ENCODE measurements at regions not wholly inside any gene's neighbourhood (a gene's known extent, or its start where the extent isn't known, plus 50 kb on each side); places are given as distances from the start of the nearest gene placed in this dataset.
A peak's percentile ranks its signal among the peaks of the same experiment; 100 is the strongest.

DNA sequence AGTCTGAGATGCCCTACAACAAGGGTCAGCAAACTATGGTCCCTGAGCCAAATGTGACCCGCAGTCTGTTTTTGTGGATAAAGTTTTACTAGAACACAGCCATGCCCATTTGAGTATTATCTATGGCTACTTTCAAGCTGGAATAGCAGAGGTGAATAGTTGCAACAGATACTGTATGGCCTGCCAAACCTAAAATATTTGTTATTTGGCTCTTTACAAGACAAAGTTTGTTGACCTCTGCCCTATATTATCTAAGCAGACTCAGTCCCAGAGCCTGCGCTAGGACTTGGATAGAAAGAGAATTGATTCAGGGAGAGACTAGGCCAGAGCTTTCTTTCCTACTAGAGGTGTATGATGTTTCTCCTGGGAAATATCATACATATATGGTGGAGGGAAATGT, 81.7 kb upstream of the NMNAT3 start:
- H3K4me1 Mint-ChIP-seq (ENCODE audit: low read depth), result peaks cover 5% of the 10 kb centered on the region
- DNase-seq (ENCODE audit: low spot score, unreplicated experiment), result no peak
- H3K27ac Mint-ChIP-seq, result no peak overlapping the region
- H3K27me3 Mint-ChIP-seq, result no peaks in the 10 kb centered on the region
- H3K36me3 Mint-ChIP-seq (ENCODE audit: insufficient read depth), result no peaks in the 10 kb centered on the region
- no peak overlapping the region for H3K4me3 Mint-ChIP-seq (ENCODE audit: low read depth)
- TF ChIP-seq, protein P1, sequence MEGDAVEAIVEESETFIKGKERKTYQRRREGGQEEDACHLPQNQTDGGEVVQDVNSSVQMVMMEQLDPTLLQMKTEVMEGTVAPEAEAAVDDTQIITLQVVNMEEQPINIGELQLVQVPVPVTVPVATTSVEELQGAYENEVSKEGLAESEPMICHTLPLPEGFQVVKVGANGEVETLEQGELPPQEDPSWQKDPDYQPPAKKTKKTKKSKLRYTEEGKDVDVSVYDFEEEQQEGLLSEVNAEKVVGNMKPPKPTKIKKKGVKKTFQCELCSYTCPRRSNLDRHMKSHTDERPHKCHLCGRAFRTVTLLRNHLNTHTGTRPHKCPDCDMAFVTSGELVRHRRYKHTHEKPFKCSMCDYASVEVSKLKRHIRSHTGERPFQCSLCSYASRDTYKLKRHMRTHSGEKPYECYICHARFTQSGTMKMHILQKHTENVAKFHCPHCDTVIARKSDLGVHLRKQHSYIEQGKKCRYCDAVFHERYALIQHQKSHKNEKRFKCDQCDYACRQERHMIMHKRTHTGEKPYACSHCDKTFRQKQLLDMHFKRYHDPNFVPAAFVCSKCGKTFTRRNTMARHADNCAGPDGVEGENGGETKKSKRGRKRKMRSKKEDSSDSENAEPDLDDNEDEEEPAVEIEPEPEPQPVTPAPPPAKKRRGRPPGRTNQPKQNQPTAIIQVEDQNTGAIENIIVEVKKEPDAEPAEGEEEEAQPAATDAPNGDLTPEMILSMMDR (IDR thresholded peaks at IDR 0.05; ENCODE audit: unreplicated experiment), result no peak
- H3K9me3 Mint-ChIP-seq (ENCODE audit: low read depth), result no peaks in the 10 kb centered on the region

- peaks cover 5% of the 10 kb centered on the region for H3K4me1 Mint-ChIP-seq (ENCODE audit: low read depth)
- H3K27ac Mint-ChIP-seq, result peak overlapping the region; percentile 81
- no peaks in the 10 kb centered on the region for H3K9me3 Mint-ChIP-seq (ENCODE audit: low read depth)
- no peaks in the 10 kb centered on the region for H3K36me3 Mint-ChIP-seq (ENCODE audit: insufficient read depth)
- no peak overlapping the region for H3K4me3 Mint-ChIP-seq (ENCODE audit: low read depth)
- H3K27me3 Mint-ChIP-seq, result no peaks in the 10 kb centered on the region
- TF ChIP-seq, protein P1 (IDR thresholded peaks at IDR 0.05; ENCODE audit: unreplicated experiment), result no peak
- DNase-seq (ENCODE audit: low spot score, unreplicated experiment), result no peak
Observed at GRCh38 chr3:139758654-139759291, 81.0 kb upstream of the NMNAT3 start.

GRCh38 chr3:139757448-139758030, 79.8 kb upstream of the NMNAT3 start:
- H3K4me3 Mint-ChIP-seq (ENCODE audit: low read depth), result no peak overlapping the region

GRCh38 chr3:139756529-139757103, 78.8 kb upstream of the NMNAT3 start:
- no peak for DNase-seq (ENCODE audit: low spot score, unreplicated experiment)
- Mint-ChIP-seq H3K27me3 (no peaks in the 10 kb centered on the region), H3K36me3 (ENCODE audit: insufficient read depth) (no peaks in the 10 kb centered on the region), H3K9me3 (ENCODE audit: low read depth) (no peaks in the 10 kb centered on the region), H3K27ac (no peak overlapping the region), H3K4me3 (ENCODE audit: low read depth) (no peak overlapping the region), H3K4me1 (ENCODE audit: low read depth) (peaks cover 5% of the 10 kb centered on the region)
- TF ChIP-seq, protein P1 (IDR thresholded peaks at IDR 0.05; ENCODE audit: unreplicated experiment), result no peak

More at GRCh38 chr3:139757448-139758030, 79.8 kb upstream of the NMNAT3 start:
- no peak for DNase-seq (ENCODE audit: low spot score, unreplicated experiment)
- Mint-ChIP-seq H3K4me1 (ENCODE audit: low read depth) (peaks cover 5% of the 10 kb centered on the region), H3K36me3 (ENCODE audit: insufficient read depth) (no peaks in the 10 kb centered on the region), H3K27ac (no peak overlapping the region), H3K27me3 (no peaks in the 10 kb centered on the region), H3K9me3 (ENCODE audit: low read depth) (no peaks in the 10 kb centered on the region)
- TF ChIP-seq, protein P1 (IDR thresholded peaks at IDR 0.05; ENCODE audit: unreplicated experiment), result no peak

- Mint-ChIP-seq H3K27ac (no peak overlapping the region), H3K4me1 (ENCODE audit: low read depth) (peaks cover 5% of the 10 kb centered on the region), H3K4me3 (ENCODE audit: low read depth) (no peak overlapping the region), H3K9me3 (ENCODE audit: low read depth) (peaks cover 4% of the 10 kb centered on the region), H3K36me3 (ENCODE audit: insufficient read depth) (no peaks in the 10 kb centered on the region), H3K27me3 (no peaks in the 10 kb centered on the region)
- no peak for DNase-seq (ENCODE audit: low spot score, unreplicated experiment)
- TF ChIP-seq, protein P1 (IDR thresholded peaks at IDR 0.05; ENCODE audit: unreplicated experiment), result no peak
Observed at GRCh38 chr3:139755551-139755950, 77.8 kb upstream of the NMNAT3 start.
